HEK293 (cell line): ENCODE measurements at regions not wholly inside any gene's neighbourhood (a gene's known extent, or its start where the extent isn't known, plus 50 kb on each side); places are given as distances from the start of the nearest gene placed in this dataset.

ENCODE experiments used
- CTCF ChIA-PET: fragments of 350-600 bp; formaldehyde crosslinking; extraction: SDS; loops from one replicate; lab custom pipeline; 2021; ENCODE audit warnings: antibody characterized with exemption; lab: Yijun Ruan, JAX
- POLR2A ChIA-PET: fragments of 300-600 bp; formaldehyde crosslinking; extraction: SDS; loops from one replicate; lab custom pipeline; 2020; ENCODE audit warnings: antibody characterized with exemption, inconsistent platforms; lab: Yijun Ruan, JAX
- H3K27ac ChIP-seq: fragments of 200-500 bp; sonication (Bioruptor generic); 2 replicates; pipeline ENCODE4 v1.5.1; 2014; ENCODE audit warnings: low read depth, low read length, control low read depth, inconsistent platforms; ENCODE audit errors: extremely low read depth
- H3K36me3 ChIP-seq, 2 experiments: fragments of 200-500 bp in 1 of 2; sonication (Bioruptor generic) in 1 of 2; 1 replicate in 1 of 2; 2 replicates in 1 of 2; pipeline ENCODE4 v1.5.1; 2014 to 2017; ENCODE audit warnings: inconsistent platforms in 2 of 2, low read length in 2 of 2; ENCODE audit not compliant: control insufficient read depth in 2 of 2, insufficient read depth in 1 of 2
- H3K4me1 ChIP-seq: fragments of 200-500 bp; sonication (Bioruptor generic); 2 replicates; pipeline ENCODE4 v1.5.1; 2014; ENCODE audit warnings: mild to moderate bottlenecking, low read length, inconsistent platforms; ENCODE audit not compliant: control insufficient read depth, insufficient read depth
- H3K4me3 ChIP-seq: 2 replicates; pipeline ENCODE4 v1.5.1; 2011; ENCODE audit warnings: low read depth, mild to moderate bottlenecking, control low read depth, low read length, moderate library complexity
- H3K9me3 ChIP-seq: fragments of 200-500 bp; sonication (Bioruptor generic); 2 replicates; pipeline ENCODE4 v1.5.1; 2014; ENCODE audit warnings: low read depth, low read length, inconsistent platforms; ENCODE audit not compliant: control insufficient read depth, insufficient read depth
- KLF1 ChIP-seq: fragments of 450-650 bp; formaldehyde crosslinking; IDR thresholded peaks from 2 replicates; pipeline ENCODE4 v1.5.1; 2016; ENCODE audit warnings: missing biosample characterization, missing genetic modification characterization
- KLF7 ChIP-seq: fragments of 450-650 bp; formaldehyde crosslinking; IDR thresholded peaks from 2 replicates; pipeline ENCODE4 v1.5.1; 2016; ENCODE audit warnings: missing biosample characterization, missing genetic modification characterization, borderline replicate concordance
- REST ChIP-seq: fragments of 450-650 bp; formaldehyde crosslinking; IDR thresholded peaks from 2 replicates; pipeline ENCODE4 v1.5.1; 2016; ENCODE audit warnings: missing biosample characterization, missing genetic modification characterization
- SALL2 ChIP-seq: fragments of 450-650 bp; formaldehyde crosslinking; IDR thresholded peaks from 2 replicates; pipeline ENCODE4 v1.5.0; 2017; ENCODE audit warnings: missing biosample characterization, mild to moderate bottlenecking, missing genetic modification characterization, borderline replicate concordance
- SP7 ChIP-seq: fragments of 450-650 bp; formaldehyde crosslinking; IDR thresholded peaks from 2 replicates; pipeline ENCODE4 v1.5.1; 2016; ENCODE audit warnings: missing biosample characterization, missing genetic modification characterization
- TCF7L2 ChIP-seq: IDR thresholded peaks from 2 replicates; pipeline ENCODE4 v1.6.1; 2011; ENCODE audit warnings: low read depth, mild to moderate bottlenecking, inconsistent platforms, low read length, moderate library complexity, borderline replicate concordance
- ZNF169 ChIP-seq: fragments of 450-650 bp; formaldehyde crosslinking; IDR thresholded peaks from 2 replicates; pipeline ENCODE4 v1.5.1; 2016; ENCODE audit warnings: missing biosample characterization, missing genetic modification characterization
- ZNF341 ChIP-seq: fragments of 450-650 bp; formaldehyde crosslinking; IDR thresholded peaks from 2 replicates; pipeline ENCODE4; 2016; ENCODE audit warnings: low read depth, missing biosample characterization, missing genetic modification characterization
- ZNF433 ChIP-seq: fragments of 450-650 bp; formaldehyde crosslinking; IDR thresholded peaks from 2 replicates; pipeline ENCODE4 v1.5.1; 2016; ENCODE audit warnings: missing biosample characterization, missing genetic modification characterization, low read depth
- ZNF488 ChIP-seq: fragments of 450-650 bp; formaldehyde crosslinking; IDR thresholded peaks from 2 replicates; pipeline ENCODE4 v1.5.1; 2016; ENCODE audit warnings: missing biosample characterization, missing genetic modification characterization
- ZNF530 ChIP-seq: fragments of 450-650 bp; formaldehyde crosslinking; IDR thresholded peaks from 2 replicates; pipeline ENCODE4 v1.5.1; 2016; ENCODE audit warnings: low read depth, missing biosample characterization, missing genetic modification characterization
- ZNF76 ChIP-seq: fragments of 450-650 bp; formaldehyde crosslinking; IDR thresholded peaks from 2 replicates; pipeline ENCODE4; 2016; ENCODE audit warnings: low read depth, missing biosample characterization, missing genetic modification characterization, borderline replicate concordance
- TF ChIP-seq, protein P1 (sequence below): fragments of 450-650 bp; formaldehyde crosslinking; IDR thresholded peaks from 2 replicates; pipeline ENCODE4 v1.5.1; 2016; ENCODE audit warnings: missing biosample characterization, missing genetic modification characterization

GRCh38 chr20:22232923-22233322, 351.4 kb downstream of the FOXA2 start:
- TF ChIP-seq KLF7 (tag by site-specific recombination), result no peak
- TF ChIP-seq ZNF530 (tag by site-specific recombination), result no peak
- no peak for TF ChIP-seq TCF7L2
- no peak for TF ChIP-seq KLF1
- no peak for TF ChIP-seq ZNF76 (tag by site-specific recombination)
- H3K27ac ChIP-seq, result no peak overlapping the region
- no peaks in the 10 kb centered on the region for H3K4me1 ChIP-seq
- H3K4me3 ChIP-seq, result no peak overlapping the region
- no peaks in the 10 kb centered on the region for H3K9me3 ChIP-seq
- ChIA-PET CTCF (no interaction called here), POLR2A (no interaction called here)
- no peaks in the 10 kb centered on the region for H3K36me3 ChIP-seq

DNA sequence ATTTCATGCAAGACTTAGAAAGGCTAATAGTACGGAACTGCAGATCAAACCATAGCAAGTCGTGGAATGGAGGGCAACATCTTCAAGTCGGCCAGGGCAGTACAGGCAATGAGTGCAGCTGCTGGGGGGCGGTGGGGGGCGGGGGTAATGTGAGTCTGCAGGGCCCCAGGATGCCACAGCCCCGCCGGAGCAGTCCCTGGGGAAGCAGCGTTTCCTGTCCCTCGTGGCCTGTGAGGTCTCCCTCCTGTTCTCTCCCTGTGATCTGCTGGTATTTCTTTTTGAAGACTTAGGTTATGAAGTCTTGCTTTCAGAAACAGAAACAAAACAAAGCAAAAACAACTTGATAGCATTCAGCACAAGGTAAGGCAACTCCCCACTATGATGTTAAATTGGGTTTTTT, 351.9 kb downstream of the FOXA2 start:
- no peaks in the 10 kb centered on the region for H3K9me3 ChIP-seq
- no peaks in the 10 kb centered on the region for H3K36me3 ChIP-seq
- no peak overlapping the region for H3K27ac ChIP-seq
- TF ChIP-seq, protein P1, sequence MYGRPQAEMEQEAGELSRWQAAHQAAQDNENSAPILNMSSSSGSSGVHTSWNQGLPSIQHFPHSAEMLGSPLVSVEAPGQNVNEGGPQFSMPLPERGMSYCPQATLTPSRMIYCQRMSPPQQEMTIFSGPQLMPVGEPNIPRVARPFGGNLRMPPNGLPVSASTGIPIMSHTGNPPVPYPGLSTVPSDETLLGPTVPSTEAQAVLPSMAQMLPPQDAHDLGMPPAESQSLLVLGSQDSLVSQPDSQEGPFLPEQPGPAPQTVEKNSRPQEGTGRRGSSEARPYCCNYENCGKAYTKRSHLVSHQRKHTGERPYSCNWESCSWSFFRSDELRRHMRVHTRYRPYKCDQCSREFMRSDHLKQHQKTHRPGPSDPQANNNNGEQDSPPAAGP (tag by site-specific recombination), result no peak
- no peak for TF ChIP-seq ZNF433 (tag by site-specific recombination)
- ChIA-PET POLR2A (no interaction called here), CTCF (no interaction called here)
- H3K4me1 ChIP-seq, result no peaks in the 10 kb centered on the region
- H3K4me3 ChIP-seq, result no peak overlapping the region

- ChIA-PET CTCF (interaction anchor here (0.8 kb wide), 1 partner anchor 48 kb away, joined by 3 read pairs; no protein-coding TSS in a partner anchor), POLR2A (no interaction called here)
- TF ChIP-seq SP7 (tag by site-specific recombination) (no peak), ZNF341 (tag by site-specific recombination) (no peak), REST (tag by site-specific recombination) (no peak), SALL2 (tag by site-specific recombination) (no peak)
- H3K27ac ChIP-seq, result no peak overlapping the region
- H3K4me3 ChIP-seq, result no peak overlapping the region
- no peaks in the 10 kb centered on the region for H3K36me3 ChIP-seq
- no peaks in the 10 kb centered on the region for H3K4me1 ChIP-seq
- no peaks in the 10 kb centered on the region for H3K9me3 ChIP-seq
Observed at GRCh38 chr20:22226849-22227700, 357.3 kb downstream of the FOXA2 start.

DNA sequence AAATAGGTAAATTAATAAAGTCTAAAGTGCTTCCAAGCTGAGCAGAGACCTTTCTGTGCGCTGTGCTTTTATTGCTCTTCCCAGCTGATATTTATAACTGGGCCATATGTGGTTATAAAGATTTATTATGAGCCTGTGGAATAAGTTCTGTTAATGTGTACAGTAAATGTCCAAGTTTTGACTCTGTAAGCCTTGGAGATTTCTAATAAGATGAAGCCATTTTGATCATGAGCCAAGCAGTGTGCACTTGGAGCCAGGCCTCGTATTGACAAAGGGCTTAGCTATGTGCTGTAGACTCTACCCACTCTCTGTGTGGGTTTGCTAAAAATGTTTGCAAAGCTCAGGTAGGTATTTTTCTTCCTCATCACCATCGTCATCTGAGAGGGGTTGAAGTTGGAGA, 361.1 kb downstream of the FOXA2 start:
- CTCF ChIA-PET, result no interaction called here
- H3K27ac ChIP-seq, result no peak overlapping the region
- H3K36me3 ChIP-seq, result no peaks in the 10 kb centered on the region
- no peaks in the 10 kb centered on the region for H3K4me1 ChIP-seq
- POLR2A ChIA-PET, result no interaction called here
- no peaks in the 10 kb centered on the region for H3K9me3 ChIP-seq
- H3K4me3 ChIP-seq, result no peak overlapping the region
- TF ChIP-seq ZNF169 (tag by site-specific recombination) (no peak), ZNF488 (tag by site-specific recombination) (no peak)
